UCSD-AML1 (cell line): ENCODE measurements at regions not wholly inside any gene's neighbourhood (a gene's known extent, or its start where the extent isn't known, plus 50 kb on each side); places are given as distances from the start of the nearest gene placed in this dataset.

Source experiments
- DNase-seq: peaks from one replicate; lab custom pipeline; 2025; ENCODE audit not compliant: unreplicated experiment; lab: John Stamatoyannopoulos, UW

GRCh38 chr6:156525541-156525940, 251.6 kb upstream of the ARID1B start:
- no peak for DNase-seq

- DNase-seq: no peak
These were observed 257.2 kb upstream of the ARID1B start for GRCh38 chr6:156519940-156520339.

GRCh38 chr6:156517088-156517487, 260.1 kb upstream of the ARID1B start:
- DNase-seq: no peak

- DNase-seq: no peak
These were observed 261.9 kb upstream of the ARID1B start for GRCh38 chr6:156515242-156515641.

GRCh38 chr6:156513504-156513903, 263.7 kb upstream of the ARID1B start:
- no peak for DNase-seq

- DNase-seq: no peak
These were observed 265.6 kb upstream of the ARID1B start for GRCh38 chr6:156511570-156511969.

GRCh38 chr6:156511051-156511450, 266.1 kb upstream of the ARID1B start:
- no peak for DNase-seq

- no peak for DNase-seq
These were observed 266.9 kb upstream of the ARID1B start for GRCh38 chr6:156510242-156510641.

- DNase-seq: no peak
These were observed 267.7 kb upstream of the ARID1B start for GRCh38 chr6:156509496-156509895.

GRCh38 chr6:156508923-156509322, 268.3 kb upstream of the ARID1B start:
- DNase-seq: no peak

GRCh38 chr6:156508126-156508525, 269.1 kb upstream of the ARID1B start:
- DNase-seq: no peak

- DNase-seq: no peak
These were observed 269.5 kb upstream of the ARID1B start for GRCh38 chr6:156507656-156508055.

- DNase-seq: no peak
These were observed 270.1 kb upstream of the ARID1B start for GRCh38 chr6:156507106-156507505.

GRCh38 chr6:156502969-156503504, 274.1 kb upstream of the ARID1B start:
- DNase-seq: no peak

GRCh38 chr6:156497618-156498017, 279.6 kb upstream of the ARID1B start:
- DNase-seq: no peak

GRCh38 chr6:156487877-156488276, 289.3 kb upstream of the ARID1B start:
- no peak for DNase-seq

GRCh38 chr6:156485150-156485549, 292.0 kb upstream of the ARID1B start:
- no peak for DNase-seq

- DNase-seq: no peak
These were observed 302.6 kb upstream of the ARID1B start for GRCh38 chr6:156474507-156475120.

- DNase-seq: no peak
These were observed 306.2 kb upstream of the ARID1B start for GRCh38 chr6:156471000-156471399.

- DNase-seq: no peak
These were observed 312.9 kb upstream of the ARID1B start for GRCh38 chr6:156464100-156464878.

- DNase-seq: no peak
These were observed 315.5 kb upstream of the ARID1B start for GRCh38 chr6:156461647-156462046.

GRCh38 chr6:156457601-156458000, 319.6 kb upstream of the ARID1B start:
- DNase-seq: no peak
